ENCODE measurements at regions not wholly inside any gene's neighbourhood (a gene's known extent, or its start where the extent isn't known, plus 50 kb on each side); places are given as distances from the start of the nearest gene placed in this dataset.

GRCh38 chr10:92768104-92768503, 78.3 kb downstream of the HHEX start:
- TF ChIP-seq CTCF (IDR thresholded peaks at IDR 0.05; ENCODE audit: insufficient read depth, low read length, poor library complexity, severe bottlenecking) = no peak
- no peak for TF ChIP-seq EZH2phosphoT487 (conservative IDR thresholded peaks at IDR 0.05; ENCODE audit: low read length)
